IPS DF 6.9 (cell line): ENCODE measurements at regions not wholly inside any gene's neighbourhood (a gene's known extent, or its start where the extent isn't known, plus 50 kb on each side); places are given as distances from the start of the nearest gene placed in this dataset.
"Not testable (repeated sequence)": the region's sequence is repeated elsewhere in the genome, so short reads cannot be mapped to it uniquely, and the experiment has no call there.

Source experiments
- DNase-seq: peaks from one replicate; pipeline ENCODE4 v3.0.0-alpha.2; 2013; ENCODE audit warnings: low read depth, low spot score
- H3K27ac ChIP-seq: one replicate; pipeline ENCODE4 v1.5.1; 2013; ENCODE audit warnings: low read length, control low read depth
- H3K27me3 ChIP-seq: 2 replicates; pipeline ENCODE4 v1.6.1; 2013; ENCODE audit warnings: mild to moderate bottlenecking, low read length; ENCODE audit not compliant: control insufficient read depth, insufficient read depth
- H3K36me3 ChIP-seq: 2 replicates; pipeline ENCODE4 v1.6.1; 2013; ENCODE audit warnings: low read length; ENCODE audit not compliant: control insufficient read depth, insufficient read depth
- H3K4me1 ChIP-seq: 2 replicates; pipeline ENCODE4 v1.6.1; 2013; ENCODE audit warnings: low read length; ENCODE audit not compliant: control insufficient read depth, insufficient read depth
- H3K4me3 ChIP-seq: 2 replicates; pipeline ENCODE4 v1.5.1; 2013; ENCODE audit warnings: mild to moderate bottlenecking, low read length
- H3K9me3 ChIP-seq: 2 replicates; pipeline ENCODE4 v1.6.1; 2013; ENCODE audit warnings: low read length, inconsistent platforms; ENCODE audit not compliant: control insufficient read depth, insufficient read depth
- WGBS: extraction: QIAGEN DNeasy Blood & Tissue Kit; methylation state at CpG from one replicate; pipeline ENCODE4 v1.1.7; 2013; ENCODE audit warnings: mixed read lengths, missing lambda C conversion rate; ENCODE audit not compliant: insufficient read length, insufficient coverage; 5-methylcytosine and 5-hydroxymethylcytosine counted together

- no peaks in the 10 kb centered on the region for H3K27me3 ChIP-seq
- H3K4me3 ChIP-seq, result no peak overlapping the region
- no peaks in the 10 kb centered on the region; the same call in 1 of the 2 replicates for H3K4me1 ChIP-seq
- no peaks in the 10 kb centered on the region for H3K9me3 ChIP-seq
- no CpG with 5 or more reads among the region's 14 CpGs for WGBS
- no peaks in the 10 kb centered on the region; the same call in 1 of the 2 replicates for H3K36me3 ChIP-seq
- H3K27ac ChIP-seq, result no peak overlapping the region
- no peak for DNase-seq
Observed at GRCh38 chr3:127069814-127070440, 87.0 kb downstream of the PLXNA1 start.

- no CpG with 5 or more reads among the region's 9 CpGs for WGBS
- Histone ChIP-seq H3K27ac (no peak overlapping the region), H3K9me3 (no peaks in the 10 kb centered on the region), H3K27me3 (no peaks in the 10 kb centered on the region), H3K36me3 (no peaks in the 10 kb centered on the region; the same call in 1 of the 2 replicates), H3K4me3 (no peak overlapping the region), H3K4me1 (no peaks in the 10 kb centered on the region; the same call in 1 of the 2 replicates)
- no peak for DNase-seq
Observed at GRCh38 chr3:127070776-127071175, 87.9 kb downstream of the PLXNA1 start.

- H3K4me3 ChIP-seq, result no peak overlapping the region
- H3K9me3 ChIP-seq, result no peaks in the 10 kb centered on the region
- H3K27ac ChIP-seq, result no peak overlapping the region
- WGBS, result no CpG with 5 or more reads among the region's 10 CpGs
- H3K27me3 ChIP-seq, result no peaks in the 10 kb centered on the region
- H3K4me1 ChIP-seq, result no peaks in the 10 kb centered on the region; the same call in 1 of the 2 replicates
- no peak for DNase-seq
- no peaks in the 10 kb centered on the region; the same call in 1 of the 2 replicates for H3K36me3 ChIP-seq
Observed at GRCh38 chr3:127071597-127072001, 88.7 kb downstream of the PLXNA1 start.

GRCh38 chr3:127072221-127072771 is 89.4 kb downstream of the PLXNA1 start:
- Histone ChIP-seq H3K36me3 (no peaks in the 10 kb centered on the region; the same call in 1 of the 2 replicates), H3K9me3 (no peaks in the 10 kb centered on the region), H3K4me3 (no peak overlapping the region), H3K27ac (no peak overlapping the region), H3K4me1 (no peaks in the 10 kb centered on the region; the same call in 1 of the 2 replicates), H3K27me3 (no peaks in the 10 kb centered on the region)
- DNase-seq, result no peak
- WGBS, result no CpG with 5 or more reads among the region's 10 CpGs

- H3K4me1 ChIP-seq, result no peaks in the 10 kb centered on the region; the same call in 1 of the 2 replicates
- H3K36me3 ChIP-seq, result no peaks in the 10 kb centered on the region; the same call in 1 of the 2 replicates
- WGBS, result no CpG with 5 or more reads among the region's 16 CpGs
- H3K9me3 ChIP-seq, result no peaks in the 10 kb centered on the region
- no peak overlapping the region for H3K4me3 ChIP-seq
- H3K27me3 ChIP-seq, result no peaks in the 10 kb centered on the region
- DNase-seq, result no peak
- no peak overlapping the region for H3K27ac ChIP-seq
Observed at GRCh38 chr3:127072971-127073783, 90.3 kb downstream of the PLXNA1 start.

- WGBS, result no CpG with 5 or more reads among the region's 7 CpGs
- Histone ChIP-seq H3K27me3 (no peaks in the 10 kb centered on the region), H3K9me3 (no peaks in the 10 kb centered on the region), H3K27ac (no peak overlapping the region), H3K36me3 (no peaks in the 10 kb centered on the region; the same call in 1 of the 2 replicates), H3K4me3 (no peak overlapping the region), H3K4me1 (no peaks in the 10 kb centered on the region; the same call in 1 of the 2 replicates)
- no peak for DNase-seq
Observed at GRCh38 chr3:127073941-127074820, 91.3 kb downstream of the PLXNA1 start.

GRCh38 chr3:127074900-127075360 is 92.0 kb downstream of the PLXNA1 start:
- no peaks in the 10 kb centered on the region; the same call in 1 of the 2 replicates for H3K36me3 ChIP-seq
- H3K27me3 ChIP-seq, result no peaks in the 10 kb centered on the region
- H3K9me3 ChIP-seq, result no peaks in the 10 kb centered on the region
- no peak overlapping the region for H3K4me3 ChIP-seq
- no CpG with 5 or more reads among the region's 4 CpGs for WGBS
- H3K4me1 ChIP-seq, result no peaks in the 10 kb centered on the region; the same call in 1 of the 2 replicates
- no peak overlapping the region for H3K27ac ChIP-seq
- no peak for DNase-seq

GRCh38 chr3:127076166-127076992 is 93.5 kb downstream of the PLXNA1 start:
- not testable (repeated sequence) for H3K27me3 ChIP-seq, DNase-seq, H3K9me3 ChIP-seq, H3K27ac ChIP-seq, H3K4me3 ChIP-seq, H3K36me3 ChIP-seq, H3K4me1 ChIP-seq
- WGBS, result no CpG with 5 or more reads among the region's 34 CpGs

GRCh38 chr3:127077068-127077467 is 94.2 kb downstream of the PLXNA1 start:
- Histone ChIP-seq H3K4me1 (no peaks in the 10 kb centered on the region; the same call in 1 of the 2 replicates), H3K27me3 (no peaks in the 10 kb centered on the region), H3K4me3 (no peak overlapping the region), H3K27ac (no peak overlapping the region), H3K36me3 (no peaks in the 10 kb centered on the region), H3K9me3 (no peaks in the 10 kb centered on the region)
- WGBS, result no CpG with 5 or more reads among the region's 10 CpGs
- no peak for DNase-seq
